GM10248 (cell line): ENCODE measurements at regions not wholly inside any gene's neighbourhood (a gene's known extent, or its start where the extent isn't known, plus 50 kb on each side); places are given as distances from the start of the nearest gene placed in this dataset.

Experiments
- CTCF ChIA-PET: fragments of 300-600 bp; sonication (Branson Sonifier 250); formaldehyde crosslinking; extraction: SDS; loops from one replicate; lab custom pipeline; 2021; ENCODE audit warnings: antibody characterized with exemption; lab: Yijun Ruan, JAX
- POLR2A ChIA-PET: fragments of 350-650 bp; sonication (Branson Sonifier 250); formaldehyde crosslinking; extraction: SDS; loops from one replicate; lab custom pipeline; 2020; ENCODE audit warnings: antibody characterized with exemption; lab: Yijun Ruan, JAX
- DNase-seq: peaks from one replicate; pipeline ENCODE4 v3.0.0; 2012; ENCODE audit errors: extremely low spot score
- TF ChIP-seq, protein P1 (sequence below): IDR thresholded peaks from 2 replicates; pipeline ENCODE4 v1.5.1; 2012; ENCODE audit warnings: mild to moderate bottlenecking, low read depth; ENCODE audit errors: extremely low read depth, missing control alignments, control extremely low read depth

DNA sequence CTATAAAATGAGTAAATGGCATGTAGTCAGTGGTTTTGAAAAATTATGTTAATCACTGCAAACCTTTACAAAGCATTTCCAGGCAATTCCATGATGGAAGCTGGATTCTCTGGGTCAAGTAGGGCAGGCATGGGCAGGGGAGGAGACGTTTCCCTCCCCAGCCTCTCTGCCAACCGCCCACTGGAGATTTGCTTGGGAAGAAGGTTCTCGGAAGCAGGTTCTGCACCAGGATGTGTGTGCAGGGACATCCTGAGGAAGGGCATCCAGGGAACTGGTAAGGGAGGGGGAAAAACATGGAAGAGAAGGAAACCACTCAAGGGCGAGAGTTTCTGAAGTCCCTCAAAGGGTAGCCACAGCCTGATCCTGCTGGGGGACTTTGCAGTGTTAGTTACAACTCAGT, 469.1 kb downstream of the TSHZ3 start:
- ChIA-PET POLR2A (no interaction called here), CTCF (no interaction called here)
- TF ChIP-seq, protein P1, sequence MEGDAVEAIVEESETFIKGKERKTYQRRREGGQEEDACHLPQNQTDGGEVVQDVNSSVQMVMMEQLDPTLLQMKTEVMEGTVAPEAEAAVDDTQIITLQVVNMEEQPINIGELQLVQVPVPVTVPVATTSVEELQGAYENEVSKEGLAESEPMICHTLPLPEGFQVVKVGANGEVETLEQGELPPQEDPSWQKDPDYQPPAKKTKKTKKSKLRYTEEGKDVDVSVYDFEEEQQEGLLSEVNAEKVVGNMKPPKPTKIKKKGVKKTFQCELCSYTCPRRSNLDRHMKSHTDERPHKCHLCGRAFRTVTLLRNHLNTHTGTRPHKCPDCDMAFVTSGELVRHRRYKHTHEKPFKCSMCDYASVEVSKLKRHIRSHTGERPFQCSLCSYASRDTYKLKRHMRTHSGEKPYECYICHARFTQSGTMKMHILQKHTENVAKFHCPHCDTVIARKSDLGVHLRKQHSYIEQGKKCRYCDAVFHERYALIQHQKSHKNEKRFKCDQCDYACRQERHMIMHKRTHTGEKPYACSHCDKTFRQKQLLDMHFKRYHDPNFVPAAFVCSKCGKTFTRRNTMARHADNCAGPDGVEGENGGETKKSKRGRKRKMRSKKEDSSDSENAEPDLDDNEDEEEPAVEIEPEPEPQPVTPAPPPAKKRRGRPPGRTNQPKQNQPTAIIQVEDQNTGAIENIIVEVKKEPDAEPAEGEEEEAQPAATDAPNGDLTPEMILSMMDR, result no peak
- DNase-seq, result no peak

DNA sequence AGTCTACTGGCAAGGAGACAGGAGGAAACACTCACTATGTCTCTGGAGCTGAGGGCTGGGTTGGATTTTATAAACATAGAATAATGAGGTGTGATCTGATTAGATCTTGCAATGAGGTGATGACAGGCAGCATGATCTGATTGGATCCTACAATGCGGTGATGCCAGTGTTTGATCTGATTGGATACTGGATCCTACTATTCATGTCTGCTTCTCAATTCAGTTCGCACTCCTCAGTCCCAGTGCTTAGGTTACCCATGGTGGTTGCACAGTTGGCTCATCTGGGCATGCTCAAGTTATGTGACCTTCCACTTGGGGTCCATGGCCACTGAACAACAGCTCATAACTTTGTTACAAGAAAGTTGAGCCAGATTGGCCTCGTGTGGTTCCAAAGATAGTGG, 469.5 kb downstream of the TSHZ3 start:
- TF ChIP-seq, protein P1, result no peak
- ChIA-PET CTCF (no interaction called here), POLR2A (no interaction called here)
- DNase-seq, result no peak

DNA sequence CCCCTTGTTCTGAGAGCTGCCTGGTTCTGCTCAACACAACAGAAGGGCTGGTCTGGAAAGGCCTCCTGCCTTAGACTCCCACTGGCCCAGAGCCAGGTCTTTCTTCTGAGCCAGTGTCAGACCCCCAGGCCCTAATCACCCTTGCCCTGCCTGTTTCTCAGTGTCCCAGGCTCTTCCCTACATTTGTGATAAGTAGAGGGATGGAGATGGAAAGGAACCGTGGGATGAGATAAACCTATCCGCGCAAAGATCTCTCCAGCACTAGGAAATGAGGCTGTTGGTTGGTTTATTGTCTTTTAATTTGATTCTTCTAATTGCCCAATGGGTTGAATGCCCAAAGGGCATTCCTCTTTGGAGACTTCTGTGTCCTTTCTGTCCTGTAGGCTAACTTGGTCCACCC, 470.0 kb downstream of the TSHZ3 start:
- ChIA-PET POLR2A (no interaction called here), CTCF (no interaction called here)
- DNase-seq, result no peak
- TF ChIP-seq, protein P1, result no peak

DNA sequence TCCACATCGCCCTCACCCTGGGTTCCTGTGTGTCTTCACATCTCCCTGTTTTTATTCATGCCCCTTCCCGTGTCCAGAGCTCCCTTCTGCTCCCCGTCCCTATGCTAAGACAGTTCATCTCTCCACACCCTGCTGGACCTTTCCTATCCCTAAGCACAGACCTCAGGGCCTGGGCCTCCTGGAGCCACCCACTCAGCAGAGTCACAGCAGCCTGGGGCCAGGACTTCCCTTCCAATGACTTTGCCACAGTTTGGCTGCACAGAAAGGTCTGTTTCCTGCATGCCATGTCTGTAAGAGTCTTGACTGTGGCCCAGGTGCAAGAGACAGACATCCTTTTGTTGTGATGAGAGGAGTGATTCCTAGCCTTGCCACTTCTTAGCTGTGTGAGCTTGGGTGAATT, 470.7 kb downstream of the TSHZ3 start:
- CTCF ChIA-PET, result no interaction called here
- POLR2A ChIA-PET, result no interaction called here
- DNase-seq, result no peak
- TF ChIP-seq, protein P1, result no peak

DNA sequence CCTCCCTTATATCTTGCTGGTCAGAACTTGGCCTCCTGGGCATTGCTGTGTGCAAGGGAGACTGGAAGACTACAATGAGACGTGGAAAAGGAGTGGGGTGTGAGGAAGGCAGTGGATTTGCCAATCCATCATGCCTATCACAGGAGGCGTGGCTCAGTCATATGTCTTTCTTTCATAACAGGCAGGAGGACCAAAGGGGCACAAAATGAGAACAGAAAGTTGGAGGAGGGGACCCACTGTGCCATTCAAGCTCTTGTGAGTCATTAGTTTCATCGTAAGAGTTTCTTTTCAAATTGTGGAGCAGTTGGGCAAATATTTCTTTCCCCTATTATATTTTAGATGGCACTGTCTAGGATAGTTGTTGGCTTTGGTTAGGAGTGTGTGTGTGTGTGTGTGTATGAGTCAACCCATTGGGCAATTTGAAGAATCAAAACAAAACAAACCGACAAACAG, 471.5 kb downstream of the TSHZ3 start:
- ChIA-PET CTCF (no interaction called here), POLR2A (no interaction called here)
- no peak for DNase-seq
- TF ChIP-seq, protein P1, result no peak

DNA sequence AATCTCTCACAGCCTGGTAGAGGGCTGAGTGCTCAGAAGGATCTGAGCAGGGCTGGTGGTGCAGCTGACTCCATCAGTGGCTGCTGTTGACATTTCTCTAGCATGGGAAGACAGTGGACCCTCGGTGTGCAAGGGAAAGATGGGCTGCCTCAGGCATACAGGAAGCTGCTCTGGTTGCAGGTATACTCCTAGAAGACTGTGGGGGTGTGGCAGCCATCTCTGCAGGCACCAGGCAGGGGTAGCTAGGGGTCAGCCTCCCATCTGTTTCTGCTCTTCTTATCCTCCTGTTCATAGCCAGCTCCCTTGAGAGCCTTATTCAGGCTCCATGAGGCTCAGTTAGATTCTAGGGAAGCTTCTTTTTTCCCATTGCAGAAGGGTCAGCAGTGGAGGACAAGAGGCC, 475.5 kb downstream of the TSHZ3 start:
- CTCF ChIA-PET, result no interaction called here
- TF ChIP-seq, protein P1, result no peak
- POLR2A ChIA-PET, result interaction anchor here (0.5 kb wide), 1 partner anchor 21 kb away, joined by 5 read pairs; no protein-coding TSS in a partner anchor
- no peak for DNase-seq

DNA sequence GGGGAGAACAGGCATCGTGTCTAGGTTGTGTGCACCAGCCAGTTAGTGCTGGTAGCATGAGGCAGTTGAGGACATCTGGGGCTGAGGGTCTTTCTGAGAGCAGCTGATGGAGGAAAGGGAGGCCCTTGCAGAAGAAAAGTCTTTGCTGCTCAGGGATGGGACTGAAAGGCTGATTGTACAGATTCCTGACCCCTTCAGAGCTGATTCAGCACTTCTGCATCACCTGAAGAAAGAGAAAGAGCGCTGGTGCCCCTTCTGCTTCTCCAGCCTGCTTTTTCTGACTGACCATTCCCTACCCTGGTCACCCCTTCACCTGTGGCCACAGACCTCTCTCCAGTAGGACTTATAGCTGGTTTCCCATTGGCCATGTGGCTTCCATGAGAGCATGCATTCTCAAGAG, 476.2 kb downstream of the TSHZ3 start:
- no peak for DNase-seq
- ChIA-PET CTCF (no interaction called here), POLR2A (no interaction called here)
- TF ChIP-seq, protein P1, result no peak
